Ovary (tissue), 3 donors: ENCODE measurements at regions not wholly inside any gene's neighbourhood (a gene's known extent, or its start where the extent isn't known, plus 50 kb on each side); places are given as distances from the start of the nearest gene placed in this dataset.

Experiments used
- EP300 ChIP-seq: sonication (generic); formaldehyde crosslinking; IDR thresholded peaks from one replicate; pipeline ENCODE4 v1.6.1; 2017; ENCODE audit warnings: antibody characterized with exemption
- POLR2A ChIP-seq: fragments of 450-650 bp; IDR thresholded peaks from one replicate; pipeline ENCODE4 v1.6.1; 2017; ENCODE audit warnings: antibody characterized with exemption, mild to moderate bottlenecking, moderate library complexity
- TF ChIP-seq, protein P1 (sequence below), 3 donors: fragments of 450-650 bp in 2 of 3; fragments of 200-600 bp in 1 of 3; IDR thresholded peaks; one replicate each; pipeline versions ENCODE4 v1.5.1 to v1.8.0; 2016 to 2022; ENCODE audit warnings: antibody characterized with exemption in 3 of 3, mild to moderate bottlenecking in 1 of 3
- donor health status: DM: no; HTN: no; CAD: no.

DNA sequence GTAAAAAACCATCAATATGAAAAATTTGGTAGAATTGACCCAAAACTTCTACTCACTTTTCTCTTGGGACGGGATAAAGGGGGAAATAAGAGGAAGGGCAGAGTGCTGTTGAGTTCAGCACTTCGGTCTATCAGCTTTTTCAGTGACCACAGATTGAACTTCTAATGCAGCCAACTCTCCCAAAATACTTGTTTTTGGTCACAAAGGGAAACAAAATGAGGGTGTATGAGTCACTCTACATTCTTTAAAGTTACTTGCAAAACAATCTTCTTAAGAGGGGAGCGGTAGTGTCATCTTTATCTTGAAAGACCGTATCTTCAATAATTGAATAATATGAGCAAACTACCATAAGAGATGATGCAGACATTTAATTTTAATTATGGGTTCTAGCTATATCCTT, 661.3 kb downstream of the CD109 start:
- no peak for TF ChIP-seq EP300
- no peak for TF ChIP-seq POLR2A
- TF ChIP-seq, protein P1, sequence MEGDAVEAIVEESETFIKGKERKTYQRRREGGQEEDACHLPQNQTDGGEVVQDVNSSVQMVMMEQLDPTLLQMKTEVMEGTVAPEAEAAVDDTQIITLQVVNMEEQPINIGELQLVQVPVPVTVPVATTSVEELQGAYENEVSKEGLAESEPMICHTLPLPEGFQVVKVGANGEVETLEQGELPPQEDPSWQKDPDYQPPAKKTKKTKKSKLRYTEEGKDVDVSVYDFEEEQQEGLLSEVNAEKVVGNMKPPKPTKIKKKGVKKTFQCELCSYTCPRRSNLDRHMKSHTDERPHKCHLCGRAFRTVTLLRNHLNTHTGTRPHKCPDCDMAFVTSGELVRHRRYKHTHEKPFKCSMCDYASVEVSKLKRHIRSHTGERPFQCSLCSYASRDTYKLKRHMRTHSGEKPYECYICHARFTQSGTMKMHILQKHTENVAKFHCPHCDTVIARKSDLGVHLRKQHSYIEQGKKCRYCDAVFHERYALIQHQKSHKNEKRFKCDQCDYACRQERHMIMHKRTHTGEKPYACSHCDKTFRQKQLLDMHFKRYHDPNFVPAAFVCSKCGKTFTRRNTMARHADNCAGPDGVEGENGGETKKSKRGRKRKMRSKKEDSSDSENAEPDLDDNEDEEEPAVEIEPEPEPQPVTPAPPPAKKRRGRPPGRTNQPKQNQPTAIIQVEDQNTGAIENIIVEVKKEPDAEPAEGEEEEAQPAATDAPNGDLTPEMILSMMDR (IDR thresholded peaks at IDR 0.05), result no peak
